Tongue (tissue), 1 donor: ENCODE measurements at regions not wholly inside any gene's neighbourhood (a gene's known extent, or its start where the extent isn't known, plus 50 kb on each side); places are given as distances from the start of the nearest gene placed in this dataset.
"Not testable (repeated sequence)": the region's sequence is repeated elsewhere in the genome, so short reads cannot be mapped to it uniquely, and the experiment has no call there.

Source experiments
- DNase-seq: peaks from one replicate; pipeline ENCODE4 v3.0.0-alpha.2; 2015

DNA sequence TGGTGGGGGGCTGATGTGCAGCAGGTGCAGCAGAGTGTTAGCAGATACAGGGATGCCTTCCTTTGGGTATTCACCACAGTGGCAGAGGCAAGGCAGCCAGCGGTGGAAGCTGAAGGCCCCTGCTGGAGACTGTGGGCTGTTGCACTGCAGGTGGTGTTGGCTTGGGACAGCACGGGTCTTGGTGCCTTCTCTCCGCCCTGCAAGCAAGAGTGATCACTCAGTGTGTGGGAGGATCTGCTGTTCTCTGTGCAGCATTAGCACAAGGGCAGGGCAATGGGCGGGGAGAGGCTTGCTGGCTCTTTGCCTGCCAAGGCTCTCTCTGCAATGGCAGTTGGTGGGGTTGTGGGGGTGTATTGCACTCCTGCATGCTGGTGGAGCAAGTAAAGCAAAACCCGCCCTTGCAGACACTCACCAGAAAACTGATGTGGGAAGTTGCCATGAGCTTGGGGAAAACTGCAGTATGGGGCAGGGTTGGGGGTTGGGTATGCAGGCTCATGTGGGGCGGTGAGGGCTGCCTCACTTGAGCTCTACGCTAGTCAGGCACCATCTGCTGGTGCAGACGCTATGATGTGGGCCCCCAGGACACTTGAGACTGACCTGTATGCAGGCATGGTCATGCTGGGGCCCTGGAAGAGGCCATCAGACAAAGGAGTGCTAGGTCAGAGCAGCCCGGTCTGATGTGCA lies 820.8 kb upstream of the GRIA3 start:
- DNase-seq: no peak

DNA sequence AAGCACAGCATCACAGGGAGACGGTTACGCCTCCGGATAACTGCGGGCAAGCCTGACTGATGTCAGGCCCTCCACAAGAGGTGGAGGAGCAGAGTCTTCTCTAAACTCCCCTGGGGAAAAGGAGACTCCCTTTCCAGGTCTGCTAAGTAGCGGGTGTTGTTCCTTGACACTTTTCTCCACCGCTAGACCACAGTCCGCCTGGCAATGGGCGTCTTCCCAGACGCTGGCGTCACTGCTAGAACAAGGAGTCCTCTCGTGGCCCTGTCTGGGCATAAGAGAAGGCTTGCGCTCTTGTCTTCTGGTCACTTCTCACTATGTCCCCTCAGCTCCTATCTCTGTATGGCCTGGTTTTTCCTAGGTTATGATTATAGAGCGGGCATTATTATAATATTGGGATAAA lies 808.5 kb upstream of the GRIA3 start:
- not testable (repeated sequence) for DNase-seq

DNA sequence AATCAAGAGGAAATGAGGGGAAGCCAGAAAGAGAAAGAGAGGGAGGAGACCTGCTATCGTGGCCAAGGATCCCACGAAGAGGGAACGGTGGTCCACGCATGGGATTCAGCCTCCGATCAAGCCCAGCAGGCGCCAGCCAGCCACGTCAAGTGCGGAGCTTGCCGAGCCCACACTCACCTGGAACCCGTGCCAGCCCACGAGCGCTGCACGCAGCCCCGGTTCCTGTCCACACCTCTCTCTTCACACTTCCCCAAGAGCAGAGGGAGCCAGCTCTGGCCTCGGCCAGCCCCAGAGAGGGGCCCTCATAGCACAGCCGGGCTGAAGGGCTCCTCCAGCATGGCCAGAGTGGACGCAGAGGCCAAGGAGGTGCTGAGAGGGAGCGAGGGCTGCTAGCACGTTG lies 795.1 kb upstream of the GRIA3 start:
- DNase-seq: no peak

DNA sequence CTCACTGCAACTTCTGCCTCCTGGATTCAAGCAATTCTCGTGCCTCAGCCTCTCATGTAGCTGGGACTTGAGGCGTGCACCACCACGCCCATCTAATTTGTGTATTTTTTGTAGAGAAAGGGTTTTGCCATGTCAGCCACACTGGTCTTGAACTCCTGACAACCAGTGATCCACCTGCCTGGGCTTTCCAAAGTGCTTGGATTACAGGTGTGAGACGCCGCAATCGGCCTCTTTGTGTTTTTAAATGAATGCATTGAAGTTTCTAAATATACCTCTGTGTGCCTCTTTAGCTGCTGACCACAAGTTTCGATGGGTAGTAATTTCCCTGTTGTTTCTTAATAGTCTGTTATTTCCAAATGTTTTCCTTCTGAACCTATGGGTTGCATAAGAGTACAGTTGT lies 765.3 kb upstream of the GRIA3 start:
- DNase-seq: no peak

DNA sequence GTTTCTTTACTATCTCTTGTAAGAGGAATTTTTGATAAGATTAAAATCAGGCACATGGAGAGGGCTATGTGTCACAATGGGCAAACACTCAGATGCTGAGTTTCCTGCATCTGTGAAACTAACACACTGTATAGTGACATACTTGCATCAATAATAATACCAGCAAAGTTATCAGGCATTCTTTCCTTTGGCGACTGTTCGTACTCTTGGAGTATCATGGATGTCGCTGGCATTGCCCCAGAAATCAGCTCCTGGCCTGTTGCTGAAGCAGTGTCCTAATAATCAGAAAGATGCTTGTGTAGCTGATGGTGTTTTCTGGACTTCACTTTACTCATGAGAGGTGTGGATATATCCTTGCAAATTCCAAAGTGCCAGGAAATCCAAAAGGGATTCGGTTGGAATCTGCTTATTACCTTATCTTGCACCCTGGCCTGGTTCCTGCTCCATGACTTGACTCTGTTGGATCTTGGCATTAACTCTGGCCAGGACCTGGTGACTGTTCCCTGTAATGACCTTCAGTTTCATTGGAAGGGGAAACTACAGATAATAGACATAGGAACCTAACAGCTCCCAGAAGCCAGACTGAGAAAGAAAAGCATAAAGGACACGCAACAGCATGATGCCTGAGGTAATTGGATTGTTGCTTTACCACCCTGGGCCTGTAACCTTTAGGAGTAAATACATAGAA lies 762.5 kb upstream of the GRIA3 start:
- DNase-seq: no peak

DNA sequence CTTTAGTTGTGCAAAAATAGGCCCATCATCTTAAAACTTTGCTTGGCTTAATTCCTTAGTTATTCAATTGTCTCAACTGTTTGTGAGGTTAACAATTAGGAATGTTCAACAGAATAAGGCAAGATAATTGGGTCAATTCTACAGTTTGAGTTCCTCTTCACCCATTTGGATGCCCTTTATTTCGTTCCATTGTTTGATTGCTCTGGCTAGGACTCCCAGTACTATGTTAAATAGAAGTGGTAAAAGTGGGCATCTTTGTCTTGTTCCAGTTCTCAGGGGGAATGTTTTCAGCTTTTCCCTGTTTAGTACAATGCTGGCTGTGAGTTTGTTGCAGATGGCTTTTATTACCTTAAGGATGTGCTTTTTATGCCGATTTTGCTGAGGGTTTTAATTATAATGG lies 761.5 kb upstream of the GRIA3 start:
- no peak for DNase-seq

DNA sequence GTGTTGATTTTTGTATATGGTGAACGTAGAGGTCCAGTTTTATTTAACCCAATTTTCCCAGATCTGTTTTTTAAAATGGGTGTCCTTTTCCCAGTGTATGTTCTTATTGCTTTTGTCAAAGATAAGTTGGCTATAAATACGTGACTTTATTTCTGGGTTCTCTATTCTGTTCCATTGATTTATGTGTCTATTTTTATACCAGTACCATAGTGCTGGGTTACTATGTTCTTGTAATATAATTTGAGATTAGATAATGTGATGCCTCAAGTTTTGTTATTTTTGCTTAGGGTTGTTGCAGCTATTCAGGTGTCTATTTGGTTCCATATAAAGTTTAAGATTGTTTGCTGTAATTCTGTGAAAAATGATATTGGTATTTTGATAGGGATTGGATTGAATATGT lies 749.1 kb upstream of the GRIA3 start:
- DNase-seq: no peak

DNA sequence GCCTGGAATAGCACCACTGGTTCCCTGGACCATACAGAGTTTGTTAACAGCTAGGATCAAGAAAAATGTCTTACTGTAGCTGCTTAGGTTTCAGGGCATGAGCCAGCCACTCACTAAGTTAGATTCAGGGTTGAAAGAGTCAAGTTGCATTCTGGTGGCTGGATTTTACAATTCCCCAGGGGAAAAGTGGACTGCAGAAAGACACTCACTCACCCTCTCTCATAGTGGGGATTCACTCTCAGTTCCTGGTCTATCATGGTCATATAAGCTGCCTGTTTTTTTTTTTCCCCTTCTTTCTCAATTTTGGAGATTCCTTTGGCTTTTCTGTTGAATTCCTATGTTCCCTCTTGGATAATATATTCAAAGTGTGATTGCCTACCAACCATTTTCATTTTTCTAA lies 744.2 kb upstream of the GRIA3 start:
- no peak for DNase-seq

DNA sequence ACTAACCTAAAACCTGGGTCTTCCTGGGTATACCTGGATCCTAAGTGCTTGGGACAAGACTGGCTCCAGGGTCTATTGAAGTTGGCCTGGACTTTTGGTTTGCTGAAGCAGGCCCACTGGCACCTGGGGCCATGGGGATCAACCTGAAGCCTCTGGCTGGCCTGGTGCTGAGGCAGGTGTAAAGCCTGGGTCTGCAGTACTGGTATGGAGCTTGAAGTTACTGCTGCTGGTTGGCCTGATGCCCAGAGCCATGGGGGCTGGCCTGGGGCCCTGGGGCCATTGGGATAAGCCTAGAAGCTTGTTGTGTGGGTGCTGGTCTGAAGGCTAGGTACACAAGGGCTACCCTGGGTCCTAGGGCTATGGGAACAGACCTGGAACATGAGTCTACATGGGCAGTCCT lies 743.2 kb upstream of the GRIA3 start:
- DNase-seq: no peak

DNA sequence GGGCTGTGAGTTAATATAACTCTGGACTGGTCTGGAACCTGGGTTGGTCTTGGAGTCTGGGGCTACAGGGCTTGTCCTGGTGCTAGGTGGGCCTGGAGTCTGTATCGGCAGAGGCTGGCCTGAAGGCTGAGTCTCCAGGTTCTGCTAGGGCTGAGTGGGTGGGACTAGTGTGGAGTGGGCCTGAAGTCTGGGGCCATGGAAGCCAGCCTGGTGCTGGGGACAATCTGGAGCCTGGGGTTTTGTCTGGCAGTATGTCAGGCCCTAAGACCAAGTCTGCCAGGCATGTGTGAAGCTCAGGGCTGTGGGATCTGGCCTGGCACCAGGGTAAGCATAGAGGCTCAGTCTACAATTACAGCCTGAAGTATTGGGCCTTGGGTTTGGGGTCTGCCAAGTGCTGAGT lies 742.6 kb upstream of the GRIA3 start:
- DNase-seq: no peak

DNA sequence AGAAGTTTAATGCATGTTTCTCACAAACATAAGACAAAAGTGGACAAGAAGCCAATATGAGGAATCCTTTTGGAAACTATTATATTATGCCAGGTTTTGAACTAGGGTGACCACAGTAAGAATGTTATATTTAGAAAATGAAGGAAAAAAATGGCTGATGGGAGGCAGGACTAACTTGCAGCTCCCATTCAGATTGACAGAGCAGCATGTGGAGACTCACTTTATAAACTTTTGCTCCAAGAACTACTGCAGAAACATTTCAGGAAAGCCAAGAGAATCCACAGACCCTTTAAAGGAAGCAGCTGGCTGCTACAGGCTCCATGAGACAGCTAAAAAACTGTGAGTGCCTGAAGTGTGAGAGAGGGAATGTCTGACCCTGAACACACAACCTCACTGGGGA lies 738.6 kb upstream of the GRIA3 start:
- peak; percentile 51 for DNase-seq

DNA sequence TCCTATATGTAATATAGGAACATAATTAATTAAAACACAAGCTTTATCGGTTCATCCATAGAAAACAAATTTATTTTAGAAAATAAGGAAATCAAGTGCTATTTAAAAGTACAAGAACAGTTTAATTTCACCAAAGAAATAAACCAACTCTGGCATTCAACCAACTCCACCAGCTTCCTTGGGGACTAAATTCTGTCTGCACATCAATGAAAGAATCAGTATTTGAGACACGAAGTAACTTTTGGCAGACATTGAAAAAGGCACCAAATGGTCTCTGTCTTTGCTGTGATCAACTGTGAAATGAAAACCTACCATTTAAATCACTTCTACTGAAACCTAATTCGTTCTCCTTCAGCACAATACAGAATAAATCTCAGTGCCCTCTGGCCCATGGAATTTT lies 719.7 kb upstream of the GRIA3 start:
- peak; percentile 1 for DNase-seq

DNA sequence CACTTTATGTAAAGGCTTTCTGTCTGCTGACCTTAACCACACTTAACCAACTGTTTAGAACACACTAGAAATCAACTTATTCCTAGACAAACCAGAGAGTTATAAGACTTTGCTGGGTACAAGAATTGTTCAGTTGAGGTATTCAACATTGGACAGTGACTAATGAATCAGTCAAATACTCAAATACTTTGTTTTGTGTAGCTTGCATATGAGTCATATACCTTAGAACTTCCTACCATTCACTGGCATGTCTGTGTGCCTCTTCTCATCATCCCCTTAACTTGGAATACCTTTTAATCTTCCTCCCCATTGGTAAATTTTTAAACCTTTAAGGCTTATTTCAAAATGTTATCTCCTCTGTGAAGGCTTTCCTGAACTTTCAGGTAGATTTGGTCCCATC lies 708.8 kb upstream of the GRIA3 start:
- DNase-seq: no peak

DNA sequence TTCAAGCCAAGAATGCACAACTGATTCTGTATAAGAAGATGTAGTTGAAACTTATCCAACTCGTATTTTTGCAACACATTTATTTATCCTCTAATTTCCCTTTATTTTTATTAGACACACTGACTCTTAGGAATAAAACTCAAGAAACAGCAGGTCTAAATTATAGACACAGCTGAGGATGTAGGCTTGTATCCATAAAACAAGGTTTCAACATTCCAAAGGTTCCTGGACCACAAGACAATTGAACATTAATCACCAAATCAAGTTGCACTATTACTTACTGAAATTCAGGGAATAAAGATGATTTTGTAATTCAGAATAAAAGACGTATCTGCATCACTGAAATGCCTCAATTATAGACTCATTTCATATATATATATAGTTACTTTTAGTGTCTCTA lies 683.5 kb upstream of the GRIA3 start:
- DNase-seq: no peak

DNA sequence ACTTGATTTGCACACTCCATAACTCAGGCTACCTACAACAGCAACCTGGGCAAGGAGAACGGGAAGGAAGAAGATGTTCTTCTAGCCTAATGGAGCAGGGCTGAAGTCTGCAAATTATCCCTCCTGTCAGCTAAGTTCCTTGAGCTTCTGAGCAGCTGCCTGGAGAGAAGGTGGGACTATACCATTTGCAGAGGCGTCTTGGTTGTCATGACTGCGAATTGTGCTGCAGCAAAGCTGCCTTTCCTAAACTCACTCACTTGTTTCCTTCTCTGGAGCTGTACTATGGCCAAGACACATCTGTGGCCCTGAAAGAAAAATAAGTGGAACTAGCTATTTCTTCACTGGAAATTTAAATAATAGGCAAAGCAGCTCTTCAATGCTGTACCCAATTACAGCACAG lies 682.4 kb upstream of the GRIA3 start:
- no peak for DNase-seq

DNA sequence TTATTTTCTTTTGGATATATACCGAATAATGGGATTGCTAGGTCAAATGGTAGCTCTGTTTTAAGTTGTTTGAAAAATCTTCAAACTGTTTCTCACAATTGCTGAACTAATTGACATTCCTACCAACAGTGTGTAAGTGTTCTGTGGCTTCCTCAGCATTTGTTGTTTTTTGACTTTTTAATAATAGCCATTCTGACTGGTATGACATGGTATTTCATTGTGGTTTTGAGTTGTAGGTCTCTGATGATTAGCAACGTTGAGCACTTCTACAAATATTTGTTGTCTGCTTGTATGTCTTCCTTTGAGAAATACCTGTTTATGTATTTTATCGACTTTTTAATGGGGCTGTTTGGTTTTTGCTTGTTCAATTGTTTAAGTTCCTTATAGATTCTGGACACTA lies 680.1 kb upstream of the GRIA3 start:
- DNase-seq: no peak

DNA sequence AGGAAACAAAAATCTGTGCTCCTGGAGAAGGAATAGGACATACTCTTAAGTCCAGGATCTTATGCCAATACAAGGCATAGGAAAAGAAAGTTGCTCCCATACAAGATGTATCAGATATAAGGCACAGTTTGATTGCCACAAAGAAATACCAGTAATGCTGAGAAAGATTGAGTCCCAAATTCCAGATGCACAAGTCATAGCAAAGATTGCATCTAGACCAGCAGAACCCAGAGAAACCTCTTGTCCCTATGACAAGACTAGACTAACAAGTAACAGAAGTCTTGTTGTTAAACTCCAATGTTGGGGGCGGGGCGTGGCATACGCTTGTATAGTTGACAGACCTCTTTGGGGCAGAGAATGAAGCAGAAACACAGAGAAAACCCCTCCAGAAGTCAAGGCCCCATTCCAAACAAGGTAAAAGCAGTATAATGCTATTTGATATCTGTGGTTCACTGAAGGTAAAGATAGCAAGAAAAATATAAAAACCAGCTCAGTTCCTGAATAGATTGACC lies 671.5 kb upstream of the GRIA3 start:
- DNase-seq: no peak

DNA sequence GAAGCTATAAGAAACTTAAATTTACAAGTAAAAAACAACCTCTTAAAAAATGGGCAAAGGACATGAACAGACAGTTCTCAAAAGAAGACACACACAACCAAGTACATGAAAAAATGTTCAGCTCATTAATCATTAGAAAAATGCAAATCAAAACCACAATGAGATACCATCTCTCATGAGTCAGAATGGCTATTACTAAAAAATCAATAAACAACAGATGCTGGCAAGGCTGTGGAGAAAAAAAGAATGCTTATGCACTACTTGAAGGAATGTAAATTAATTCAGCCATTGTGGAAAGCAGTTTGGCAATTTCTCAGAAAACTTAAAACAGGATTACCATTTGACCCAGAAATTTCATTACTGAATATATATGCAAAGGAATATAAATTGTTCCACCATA lies 666.3 kb upstream of the GRIA3 start:
- DNase-seq: no peak

DNA sequence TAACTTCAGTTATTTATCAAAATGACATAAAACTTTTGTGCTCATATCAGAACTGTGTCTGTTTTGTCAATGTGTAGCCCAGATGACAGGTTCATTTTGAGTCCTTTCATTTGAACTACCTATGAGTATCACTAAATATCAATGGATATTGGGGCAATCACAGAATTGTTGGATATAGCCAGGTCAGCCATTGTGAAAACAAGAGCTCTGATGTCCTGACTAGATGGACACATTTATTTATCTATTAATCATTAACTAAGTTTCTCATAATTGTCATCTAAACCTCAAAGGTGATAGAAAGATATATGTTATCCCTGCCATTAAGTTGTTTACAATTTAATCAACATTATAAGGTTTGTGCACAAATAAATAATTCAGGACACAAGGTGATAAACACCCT lies 638.3 kb upstream of the GRIA3 start:
- DNase-seq: no peak

DNA sequence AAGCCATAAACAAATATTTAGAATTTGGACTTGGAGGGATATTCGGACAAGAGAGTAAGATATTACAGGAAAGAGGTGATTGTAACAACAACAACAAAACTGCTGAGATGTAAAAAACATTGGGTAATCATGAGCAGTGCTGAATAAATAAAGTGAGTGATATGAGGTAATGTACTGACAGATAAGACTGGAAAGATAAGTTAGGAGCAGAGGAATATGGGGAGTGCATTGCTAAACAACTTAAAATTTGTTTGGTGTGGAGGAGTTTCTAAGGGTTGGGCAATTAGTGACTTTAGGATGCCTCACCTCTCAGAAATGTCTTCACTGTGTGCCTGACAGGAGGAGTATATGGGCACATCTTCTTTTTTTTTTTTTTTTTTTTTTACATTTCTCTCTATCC lies 637.8 kb upstream of the GRIA3 start:
- no peak for DNase-seq

DNA sequence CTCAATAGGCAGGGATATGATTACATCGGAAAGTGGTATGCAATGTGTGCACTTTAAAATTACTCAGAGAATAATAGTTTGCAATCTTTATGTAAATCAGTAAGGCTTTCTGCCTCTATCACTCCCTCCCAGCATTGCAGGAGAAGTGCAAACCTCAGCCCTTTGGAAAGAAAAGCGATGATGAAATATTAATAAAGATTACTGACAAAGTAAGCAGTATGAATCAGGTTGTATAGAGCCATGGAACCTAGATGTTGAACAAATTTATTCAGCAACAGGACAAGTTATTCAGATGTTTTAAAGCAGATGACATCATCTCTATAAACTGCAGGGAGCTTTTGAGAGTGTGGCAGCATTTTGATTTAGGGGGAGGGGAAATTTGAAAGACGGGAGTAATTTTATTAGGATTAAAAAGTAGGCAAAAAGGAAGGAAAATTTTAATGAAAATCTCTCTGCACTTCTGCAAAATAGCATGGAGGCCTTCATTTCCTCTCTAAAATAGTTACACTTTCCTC lies 631.7 kb upstream of the GRIA3 start:
- no peak for DNase-seq

DNA sequence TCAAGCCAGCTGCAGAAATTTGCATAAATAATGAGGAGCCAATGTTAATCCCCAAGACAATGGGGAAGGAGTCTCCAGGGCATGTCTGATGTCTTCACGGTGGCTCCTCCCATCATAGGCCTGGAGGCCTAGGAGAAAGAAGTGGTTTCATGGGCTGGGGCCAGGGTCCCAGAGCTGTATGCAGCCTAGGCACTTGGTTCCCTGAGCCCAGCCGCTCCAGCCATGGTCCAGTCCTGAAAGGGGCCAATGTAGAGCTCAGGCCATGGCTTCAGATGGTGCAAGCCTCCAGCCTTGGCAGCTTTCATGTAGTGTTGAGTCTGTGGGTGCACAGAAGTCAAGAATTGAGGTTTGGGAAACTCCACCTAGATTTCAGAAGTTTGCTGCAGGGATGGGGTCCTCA lies 628.2 kb upstream of the GRIA3 start:
- no peak for DNase-seq

DNA sequence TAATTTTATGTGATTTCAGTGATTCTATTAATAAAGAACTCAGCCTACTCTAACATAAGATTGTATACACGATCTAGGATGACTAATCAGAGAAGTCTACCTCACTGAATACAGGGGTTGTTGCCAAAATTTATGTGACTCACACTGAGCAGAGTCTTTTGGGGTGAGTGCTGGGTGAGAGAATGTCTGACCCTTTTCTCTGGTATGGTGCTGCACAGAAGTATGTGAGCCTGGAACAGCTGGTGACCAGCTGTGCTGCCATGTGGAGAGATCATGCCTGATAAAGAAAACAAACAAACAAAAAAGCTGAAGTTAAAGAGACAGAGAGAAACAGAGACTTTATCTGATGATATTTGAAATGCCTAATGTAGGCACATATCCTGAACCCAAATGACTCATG lies 618.1 kb upstream of the GRIA3 start:
- peak; percentile 62 for DNase-seq

DNA sequence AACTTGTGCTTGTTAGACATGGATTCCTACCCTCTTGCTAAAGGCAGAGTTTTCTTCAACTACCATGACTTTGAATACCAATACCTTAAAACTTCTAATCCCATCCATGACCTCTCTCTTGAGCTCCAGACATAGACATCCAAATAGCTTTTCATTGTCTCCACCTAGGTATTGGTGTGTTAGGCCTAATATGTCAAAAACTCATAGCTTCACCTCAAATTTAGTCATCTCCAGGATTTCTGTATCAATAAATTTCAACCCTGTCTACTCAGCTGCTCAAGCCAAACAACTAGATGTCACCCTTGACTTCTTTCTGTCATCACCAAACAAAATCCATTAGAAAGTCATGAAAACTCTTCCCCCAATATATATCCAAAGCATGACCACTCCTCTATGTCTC lies 617.7 kb upstream of the GRIA3 start:
- DNase-seq: no peak
